Left ventricle myocardium inferior (tissue), 1 donor: ENCODE measurements at regions not wholly inside any gene's neighbourhood (a gene's known extent, or its start where the extent isn't known, plus 50 kb on each side); places are given as distances from the start of the nearest gene placed in this dataset.
"Not testable (repeated sequence)": the region's sequence is repeated elsewhere in the genome, so short reads cannot be mapped to it uniquely, and the experiment has no call there.

Experiments used
- DNase-seq: peaks from one replicate; pipeline ENCODE4 v3.0.0-alpha.2; 2020
- H3K27ac ChIP-seq: fragments of 200-600 bp; replicated peaks from 2 replicates; pipeline ENCODE4 v1.8.0; 2021
- H3K27me3 ChIP-seq: fragments of 200-600 bp; 2 replicates; pipeline ENCODE4 v1.8.0; 2021; ENCODE audit warnings: low read depth
- H3K36me3 ChIP-seq: fragments of 200-600 bp; 2 replicates; pipeline ENCODE4 v1.8.0; 2021
- H3K4me1 ChIP-seq: fragments of 200-600 bp; 2 replicates; pipeline ENCODE4 v1.8.0; 2021
- H3K4me3 ChIP-seq: fragments of 200-600 bp; 2 replicates; pipeline ENCODE4 v1.8.0; 2021; ENCODE audit warnings: mild to moderate bottlenecking, moderate library complexity
- H3K9me3 ChIP-seq: fragments of 200-600 bp; replicated peaks from 2 replicates; pipeline ENCODE4 v1.8.0; 2021
- intact Hi-C: fragments of 100-400 bp; cut with micrococcal nuclease; formaldehyde crosslinking; loops from one replicate; pipeline ENCODE4 v1.11.0; 2022
- TF ChIP-seq, protein P1 (sequence below): fragments of 200-600 bp; IDR thresholded peaks from 2 replicates; pipeline ENCODE4 v1.8.0; 2021; ENCODE audit warnings: antibody characterized with exemption, mild to moderate bottlenecking, borderline replicate concordance
- donor health status: DM: no; HTN: yes; CAD: no; lungs with severe emphysema.

DNA sequence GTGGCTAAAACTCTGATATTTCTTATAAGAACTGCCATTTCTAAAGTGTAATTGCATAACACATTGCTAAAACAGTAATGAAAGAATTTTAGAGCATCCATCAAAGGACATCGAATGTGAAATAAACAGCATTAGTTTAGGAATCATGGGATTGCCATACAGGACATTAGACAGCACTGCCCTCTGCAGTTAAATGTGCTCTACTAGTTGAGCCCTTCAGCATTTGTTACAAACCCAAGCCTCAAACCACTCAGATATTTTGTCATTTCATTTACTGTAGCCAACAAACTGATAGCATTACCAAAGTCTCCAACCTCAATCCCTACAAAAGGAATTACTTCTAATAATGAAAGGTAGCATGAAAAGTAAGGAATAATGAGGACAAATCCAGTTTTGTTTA is 116.8 kb upstream of the COX7C start:
- Histone ChIP-seq H3K36me3 (no peaks in the 10 kb centered on the region), H3K4me1 (no peaks in the 10 kb centered on the region), H3K27me3 (no peaks in the 10 kb centered on the region), H3K27ac (no peak overlapping the region), H3K4me3 (no peak overlapping the region), H3K9me3 (no peaks in the 10 kb centered on the region)
- intact Hi-C loops, result no loop called here
- DNase-seq, result no peak
- TF ChIP-seq, protein P1, sequence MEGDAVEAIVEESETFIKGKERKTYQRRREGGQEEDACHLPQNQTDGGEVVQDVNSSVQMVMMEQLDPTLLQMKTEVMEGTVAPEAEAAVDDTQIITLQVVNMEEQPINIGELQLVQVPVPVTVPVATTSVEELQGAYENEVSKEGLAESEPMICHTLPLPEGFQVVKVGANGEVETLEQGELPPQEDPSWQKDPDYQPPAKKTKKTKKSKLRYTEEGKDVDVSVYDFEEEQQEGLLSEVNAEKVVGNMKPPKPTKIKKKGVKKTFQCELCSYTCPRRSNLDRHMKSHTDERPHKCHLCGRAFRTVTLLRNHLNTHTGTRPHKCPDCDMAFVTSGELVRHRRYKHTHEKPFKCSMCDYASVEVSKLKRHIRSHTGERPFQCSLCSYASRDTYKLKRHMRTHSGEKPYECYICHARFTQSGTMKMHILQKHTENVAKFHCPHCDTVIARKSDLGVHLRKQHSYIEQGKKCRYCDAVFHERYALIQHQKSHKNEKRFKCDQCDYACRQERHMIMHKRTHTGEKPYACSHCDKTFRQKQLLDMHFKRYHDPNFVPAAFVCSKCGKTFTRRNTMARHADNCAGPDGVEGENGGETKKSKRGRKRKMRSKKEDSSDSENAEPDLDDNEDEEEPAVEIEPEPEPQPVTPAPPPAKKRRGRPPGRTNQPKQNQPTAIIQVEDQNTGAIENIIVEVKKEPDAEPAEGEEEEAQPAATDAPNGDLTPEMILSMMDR, result peak; percentile 32

DNA sequence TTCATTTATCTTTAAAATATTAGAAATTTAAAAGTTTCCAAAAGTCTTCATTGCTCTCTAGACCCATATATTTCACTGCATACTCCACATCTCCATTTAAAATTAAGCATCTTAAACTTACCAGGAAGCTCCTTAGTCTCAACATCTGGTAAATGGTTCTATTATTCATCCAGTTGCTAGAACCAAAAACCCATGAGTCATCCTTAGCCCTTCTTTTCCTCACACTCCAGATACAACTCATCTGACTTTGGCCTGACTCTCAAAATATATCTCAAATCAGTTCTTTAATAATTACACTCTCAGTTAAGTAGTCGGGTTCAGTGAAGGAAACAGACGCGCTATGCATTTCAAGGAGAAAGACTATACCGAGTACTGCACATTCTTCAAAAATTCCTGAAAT is 110.2 kb upstream of the COX7C start:
- intact Hi-C loops, result no loop called here

DNA sequence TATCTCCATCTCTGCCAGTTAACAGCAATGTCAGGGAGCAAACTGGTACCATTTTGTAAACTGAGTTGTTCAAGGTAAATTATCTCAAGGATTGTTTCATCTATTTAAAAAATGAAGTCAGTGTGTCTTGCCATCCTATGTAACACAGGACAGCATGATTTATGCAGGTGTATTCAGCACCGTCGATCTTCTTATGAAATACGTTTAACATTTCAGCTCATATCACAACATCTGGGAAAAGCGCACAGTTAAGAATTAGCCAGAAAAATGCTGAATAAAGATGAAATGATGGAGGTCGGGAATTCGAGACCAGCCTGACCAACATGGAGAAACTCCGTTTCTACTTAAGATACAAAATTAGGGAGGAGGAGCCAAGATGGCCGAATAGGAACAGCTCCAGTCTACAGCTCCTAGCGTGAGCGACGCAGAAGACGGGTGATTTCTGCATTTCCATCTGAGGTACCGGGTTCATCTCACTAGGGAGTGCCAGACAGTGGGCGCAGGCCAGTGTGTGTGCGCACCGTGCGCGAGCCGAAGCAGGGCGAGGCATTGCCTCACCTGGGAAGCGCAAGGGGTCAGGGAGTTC is 107.3 kb upstream of the COX7C start:
- DNase-seq, intact Hi-C loops: not testable (repeated sequence)

More for the DNA sequence above, 110.2 kb upstream of the COX7C start:
- no peaks in the 10 kb centered on the region for H3K36me3 ChIP-seq
- TF ChIP-seq, protein P1, result no peak
- DNase-seq, result no peak
- H3K9me3 ChIP-seq, result peaks cover 6% of the 10 kb centered on the region
- H3K4me3 ChIP-seq, result no peak overlapping the region
- no peaks in the 10 kb centered on the region for H3K4me1 ChIP-seq
- H3K27ac ChIP-seq, result no peak overlapping the region
- no peaks in the 10 kb centered on the region for H3K27me3 ChIP-seq

DNA sequence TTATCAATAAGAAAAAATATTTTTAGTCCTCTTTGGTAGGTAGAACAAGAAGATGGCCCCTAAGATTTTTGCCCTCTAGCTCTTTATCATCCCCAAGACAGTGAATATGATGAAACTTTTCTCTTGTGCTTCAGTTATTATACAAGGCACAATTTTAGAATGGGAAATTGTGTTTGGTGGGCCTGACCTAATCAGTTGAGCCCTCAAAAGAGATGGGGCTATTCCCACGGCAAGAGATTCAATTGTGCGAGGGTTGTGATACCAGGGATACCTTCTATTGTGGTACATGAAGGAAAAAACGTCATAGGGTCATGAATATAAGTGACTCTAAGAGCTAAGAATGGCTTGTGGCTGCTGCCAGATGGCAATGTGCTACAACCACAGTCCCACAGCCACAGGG is 94.0 kb upstream of the COX7C start:
- Histone ChIP-seq H3K9me3 (peaks cover 23% of the 10 kb centered on the region), H3K27ac (no peak overlapping the region), H3K4me1 (no peaks in the 10 kb centered on the region), H3K4me3 (no peak overlapping the region), H3K36me3 (no peaks in the 10 kb centered on the region), H3K27me3 (no peaks in the 10 kb centered on the region)
- no peak for DNase-seq
- intact Hi-C loops, result no loop called here
- TF ChIP-seq, protein P1, result no peak

More for the DNA sequence above, 107.3 kb upstream of the COX7C start:
- H3K27ac ChIP-seq, H3K27me3 ChIP-seq, H3K4me1 ChIP-seq, H3K4me3 ChIP-seq, H3K9me3 ChIP-seq, H3K36me3 ChIP-seq: not testable (repeated sequence)

DNA sequence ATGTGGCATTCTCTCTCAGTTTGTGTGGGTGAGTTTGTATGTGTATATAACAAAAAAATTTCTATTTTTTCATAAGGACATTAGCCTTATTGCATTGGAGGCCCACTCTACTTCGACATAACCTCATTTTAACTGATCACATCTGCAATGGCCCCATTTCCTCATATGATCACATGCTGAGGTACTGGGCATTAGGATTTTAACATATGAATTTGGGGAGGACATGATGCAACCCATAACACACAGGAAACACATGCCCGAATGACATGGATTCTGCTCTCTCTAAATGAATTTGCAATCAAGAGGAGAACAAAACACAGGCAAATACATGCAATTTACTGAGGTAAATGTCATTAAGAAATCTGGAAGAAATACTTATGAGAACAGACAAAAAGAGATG is 92.1 kb upstream of the COX7C start:
- H3K27me3 ChIP-seq, result no peaks in the 10 kb centered on the region
- H3K9me3 ChIP-seq, result peaks cover 17% of the 10 kb centered on the region
- H3K4me1 ChIP-seq, result no peaks in the 10 kb centered on the region
- H3K27ac ChIP-seq, result no peak overlapping the region
- DNase-seq, result no peak
- intact Hi-C loops, result no loop called here
- H3K36me3 ChIP-seq, result no peaks in the 10 kb centered on the region
- H3K4me3 ChIP-seq, result no peak overlapping the region
- TF ChIP-seq, protein P1, result no peak

DNA sequence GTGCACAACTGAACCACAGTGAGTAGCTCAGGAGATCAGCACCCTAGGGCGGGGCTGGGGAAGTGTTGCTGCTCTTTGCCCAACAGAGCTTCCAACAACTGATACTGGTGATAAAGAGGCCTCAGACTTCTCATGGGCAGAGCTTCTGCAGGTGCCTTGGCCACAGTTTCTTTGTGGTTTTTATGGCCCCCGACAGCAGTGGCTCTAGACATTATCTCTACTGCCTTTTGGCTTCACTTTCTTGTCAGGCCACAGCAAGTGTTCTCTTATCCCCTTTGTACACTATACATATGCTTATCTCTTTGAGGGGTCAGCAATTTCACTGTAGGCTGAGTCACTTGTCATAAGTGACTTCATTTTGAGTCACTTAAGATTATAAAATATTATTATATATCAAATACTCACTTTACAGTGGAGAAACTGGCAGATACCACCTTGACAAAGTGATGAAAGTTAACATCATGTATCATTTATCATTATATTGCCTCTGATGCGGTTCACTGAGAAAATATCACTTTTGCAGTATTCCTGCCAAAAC is 90.9 kb upstream of the COX7C start:
- no peak overlapping the region for H3K27ac ChIP-seq
- no peaks in the 10 kb centered on the region for H3K4me1 ChIP-seq
- H3K27me3 ChIP-seq, result no peaks in the 10 kb centered on the region
- no peak overlapping the region for H3K4me3 ChIP-seq
- DNase-seq, result no peak
- TF ChIP-seq, protein P1, result no peak
- peaks cover 13% of the 10 kb centered on the region for H3K9me3 ChIP-seq
- no peaks in the 10 kb centered on the region for H3K36me3 ChIP-seq
- intact Hi-C loops, result no loop called here
